Stimulated activated CD4-positive, alpha-beta T cell treated with anti-CD3 and anti-CD28 coated beads, Interleukin-2, amount 100 ng/mL, for 24 hours (primary cell): ENCODE measurements at regions not wholly inside any gene's neighbourhood (a gene's known extent, or its start where the extent isn't known, plus 50 kb on each side); places are given as distances from the start of the nearest gene placed in this dataset.
"Not testable (repeated sequence)": the region's sequence is repeated elsewhere in the genome, so short reads cannot be mapped to it uniquely, and the experiment has no call there.

Experiments
- DNase-seq, 2 donors: peaks; one replicate each; pipeline ENCODE4 v3.0.0-alpha.2; 2020

DNA sequence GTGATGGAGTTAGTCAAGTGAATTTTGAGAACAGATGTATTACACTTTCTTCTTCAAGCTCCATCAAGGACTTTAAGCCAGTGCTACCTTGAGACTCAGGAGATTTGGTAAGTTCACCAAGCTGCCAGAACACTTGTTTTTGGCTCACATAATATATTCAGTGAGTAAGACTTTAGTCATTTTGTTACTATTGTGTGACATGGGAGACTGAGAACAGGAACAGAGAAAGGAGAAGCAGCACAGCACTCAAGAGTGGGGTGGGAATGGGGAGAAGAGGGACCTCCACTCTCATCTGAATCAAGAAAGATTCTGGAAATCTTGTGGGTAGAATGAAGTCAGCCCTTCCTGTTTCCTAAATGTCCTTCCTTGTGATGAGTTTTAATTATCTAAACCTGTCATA lies 87.3 kb upstream of the TET2 start:
- DNase-seq = peak in 1 of 2 donors; percentile 23

DNA sequence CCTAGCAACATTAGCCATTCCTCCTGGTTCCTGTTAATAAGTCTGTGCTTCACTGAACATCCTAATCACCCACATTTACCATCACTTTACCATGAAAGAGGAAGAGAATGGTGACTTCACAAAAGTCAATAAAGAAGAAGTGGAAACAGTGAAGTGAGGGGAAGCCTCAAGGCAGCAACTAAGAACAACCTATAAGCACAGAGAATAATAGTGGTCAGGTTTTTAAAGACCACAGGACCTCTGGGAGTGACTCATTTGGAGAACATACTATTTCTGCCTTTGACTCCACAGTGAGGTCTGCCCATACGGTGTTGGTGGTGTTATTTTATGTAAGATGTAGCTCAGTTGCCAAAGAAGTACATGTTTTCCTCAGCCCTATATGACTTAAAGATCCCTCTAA lies 86.0 kb upstream of the TET2 start:
- DNase-seq = peak in 1 of 2 donors; percentile 5

DNA sequence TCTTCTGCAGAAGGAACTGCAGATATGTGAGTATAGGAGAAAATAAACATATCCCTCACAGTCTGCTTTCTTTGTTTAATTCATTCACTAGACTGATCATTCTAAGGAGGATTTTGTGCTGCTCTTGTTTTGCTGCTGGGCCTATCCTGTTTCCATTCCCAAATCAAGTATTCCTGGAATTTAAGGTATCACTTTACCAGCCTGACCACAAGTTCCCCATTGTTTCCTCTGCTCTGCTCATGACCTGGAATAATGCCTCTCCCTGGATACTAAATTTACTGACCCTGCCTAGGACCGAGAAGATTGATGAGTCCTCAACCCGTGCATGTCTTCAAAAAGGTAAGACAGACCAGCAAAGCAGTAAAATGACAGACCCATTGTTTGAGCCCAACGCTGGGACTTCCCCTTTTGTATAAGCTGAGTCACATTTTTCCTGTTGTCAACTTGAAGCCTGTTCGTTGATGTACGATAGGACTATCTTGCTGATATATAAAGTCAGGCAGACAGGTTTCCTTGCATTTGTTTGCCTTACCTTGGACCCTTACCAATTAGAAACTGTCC lies 85.5 kb upstream of the TET2 start:
- peak; percentile 27 to 41 for DNase-seq

GRCh38 chr4:105061731-105062130 lies 84.9 kb upstream of the TET2 start:
- DNase-seq = no peak

- no peak for DNase-seq
Measured at GRCh38 chr4:105066401-105066800, 80.3 kb upstream of the TET2 start.

DNA sequence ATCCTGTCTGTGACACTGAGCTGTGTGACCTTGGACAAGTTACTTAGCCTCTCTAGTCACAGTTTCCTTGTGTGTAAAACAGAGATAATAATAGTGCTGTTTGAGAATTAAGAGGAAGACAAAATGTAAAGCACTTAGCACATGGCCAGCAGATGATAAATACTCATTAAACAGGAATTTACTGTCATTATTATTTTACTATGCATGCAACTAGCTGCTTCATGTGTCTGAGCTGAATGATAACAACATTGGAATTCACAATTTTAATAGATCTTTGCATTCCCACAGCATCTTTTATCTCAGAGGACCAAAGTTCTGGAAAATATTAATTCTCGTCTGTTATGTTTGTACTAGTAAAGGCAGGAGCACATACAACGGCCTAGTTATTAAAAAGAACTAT lies 79.2 kb upstream of the TET2 start:
- DNase-seq = no peak

GRCh38 chr4:105067946-105068345 lies 78.7 kb upstream of the TET2 start:
- DNase-seq = no peak

DNA sequence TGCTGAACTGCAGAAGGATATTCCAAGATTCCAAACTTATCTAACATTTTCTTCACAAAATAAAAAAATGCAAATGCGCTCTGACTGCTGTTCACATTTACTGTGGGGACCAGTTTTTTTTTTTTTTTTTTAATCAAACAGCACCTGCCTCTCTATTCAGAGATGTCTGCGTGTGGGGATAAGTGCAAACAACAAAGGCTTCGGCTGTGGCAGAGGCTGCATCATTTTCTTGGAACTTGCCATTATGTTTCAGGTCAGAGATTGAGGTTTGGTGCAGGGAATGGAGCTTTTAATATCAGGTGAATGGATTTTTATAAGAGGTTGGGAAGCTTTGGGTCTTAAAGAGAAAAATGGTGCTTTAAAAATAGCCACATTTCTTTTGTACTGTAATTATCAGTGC lies 78.2 kb upstream of the TET2 start:
- no peak for DNase-seq

GRCh38 chr4:105072095-105072494 lies 74.6 kb upstream of the TET2 start:
- DNase-seq = not testable (repeated sequence)

DNA sequence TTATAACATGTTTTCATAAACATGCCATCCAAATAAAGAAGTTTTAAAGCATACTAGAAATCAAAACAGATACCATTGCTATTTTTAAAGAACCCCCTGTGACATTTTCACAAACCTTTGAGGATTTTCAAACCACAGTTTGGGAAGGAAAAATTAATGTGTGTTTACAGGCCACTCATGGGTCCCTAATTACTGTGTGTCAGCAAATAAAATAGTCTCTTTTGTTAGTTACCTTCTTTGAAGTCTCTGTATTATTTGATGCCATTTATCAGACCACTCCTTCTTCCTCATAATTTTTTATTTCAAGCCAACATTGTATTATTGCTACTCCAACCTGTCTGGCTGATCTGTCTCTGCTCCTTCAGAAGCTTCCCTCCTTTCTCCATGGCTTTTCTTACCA lies 72.6 kb upstream of the TET2 start:
- DNase-seq = no peak

DNA sequence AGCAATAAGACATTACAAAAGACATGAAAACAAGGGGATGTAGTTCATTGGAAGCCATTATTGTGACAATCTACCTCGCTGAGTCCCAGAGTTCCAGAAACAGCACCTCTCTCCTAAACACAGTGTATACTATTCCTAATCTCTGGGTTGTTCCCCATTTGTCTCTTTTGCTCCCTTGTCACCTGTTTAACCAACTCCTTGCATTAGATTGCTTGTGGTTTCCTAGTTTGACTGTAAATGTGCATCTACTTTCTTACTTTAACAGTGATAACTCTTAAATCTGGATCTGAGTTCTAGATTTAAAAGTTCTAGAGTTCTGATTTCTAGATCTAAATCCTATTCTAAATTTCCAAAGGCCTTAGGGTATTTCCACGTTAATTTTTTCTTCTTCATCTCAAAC lies 71.6 kb upstream of the TET2 start:
- DNase-seq = no peak

DNA sequence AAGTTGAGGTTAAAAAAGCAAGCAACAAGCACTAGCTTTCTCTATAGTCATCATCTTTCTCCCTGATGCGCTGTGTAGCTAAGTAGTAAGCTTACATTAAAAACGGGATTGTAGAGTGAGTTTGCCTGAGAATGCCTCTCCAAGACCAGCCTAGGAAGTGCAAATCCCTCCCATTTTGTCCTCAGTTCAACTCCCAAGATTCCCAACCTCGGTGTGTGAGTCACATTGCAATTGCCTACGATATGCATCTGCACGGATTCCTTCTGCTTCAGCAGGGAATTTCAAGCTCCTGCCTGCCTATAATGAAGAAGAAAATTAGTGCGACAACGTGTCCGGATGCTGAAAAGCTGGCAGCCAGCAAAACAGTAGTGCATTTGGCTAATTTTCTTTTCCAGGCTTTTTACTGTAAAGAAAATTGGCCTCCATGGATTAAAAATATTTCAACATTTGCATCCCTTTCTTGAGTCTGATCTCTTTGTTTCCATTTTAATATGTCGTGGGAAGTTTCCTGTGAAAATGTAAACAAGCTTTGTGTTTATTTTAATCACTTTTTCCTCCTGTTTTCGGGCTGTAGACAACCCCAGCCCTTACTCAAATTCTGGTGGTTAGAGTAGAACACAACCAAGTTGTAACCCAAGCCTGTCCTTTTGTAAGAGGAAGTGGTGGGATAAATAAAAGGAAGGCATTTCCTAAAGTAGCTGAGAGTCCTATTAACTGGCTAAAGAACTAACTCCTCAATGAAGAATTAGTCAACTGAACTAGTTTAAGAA lies 58.4 kb upstream of the TET2 start:
- DNase-seq = no peak

DNA sequence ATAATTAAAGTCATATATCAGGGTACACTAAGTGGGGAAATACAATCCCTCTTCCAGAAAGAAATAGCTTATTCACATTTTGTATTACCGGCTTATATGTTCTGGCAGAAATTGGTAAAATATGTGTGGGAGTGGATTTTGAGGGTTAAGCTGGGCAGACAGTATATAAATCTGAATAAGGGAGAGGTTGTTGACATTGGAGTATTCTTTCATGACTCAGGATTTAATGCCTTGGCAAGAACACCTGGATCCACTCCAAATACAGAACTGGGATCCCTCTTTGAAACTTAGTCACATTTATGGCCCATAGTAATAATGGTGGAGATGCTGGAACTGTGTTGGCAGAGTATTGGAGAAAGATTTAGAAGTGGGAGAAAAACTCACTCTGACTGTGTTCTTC lies 54.3 kb upstream of the TET2 start:
- DNase-seq = no peak

GRCh38 chr4:105092768-105093167 lies 53.9 kb upstream of the TET2 start:
- no peak for DNase-seq

DNA sequence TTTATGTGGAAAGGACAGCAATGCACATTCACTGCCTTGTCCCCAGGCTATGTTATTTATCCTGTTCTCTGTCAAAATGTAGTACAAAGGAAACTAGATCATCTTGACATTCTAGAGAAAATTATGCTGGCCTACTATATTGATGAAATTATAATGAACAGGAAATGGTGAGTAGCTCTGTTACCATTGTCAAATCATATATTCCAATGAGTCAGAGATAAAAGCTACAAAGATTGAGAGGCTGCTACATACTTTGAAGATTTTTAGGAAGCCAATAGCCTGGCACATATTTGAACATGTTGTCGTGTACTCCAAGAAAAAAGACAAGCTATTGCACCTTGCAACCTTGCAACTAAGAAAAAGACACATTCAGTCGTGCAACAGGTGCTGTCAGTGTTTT lies 52.7 kb upstream of the TET2 start:
- DNase-seq = no peak
